Body of pancreas (tissue), 4 donors: ENCODE measurements at regions not wholly inside any gene's neighbourhood (a gene's known extent, or its start where the extent isn't known, plus 50 kb on each side); places are given as distances from the start of the nearest gene placed in this dataset.

Source experiments
- ATAC-seq: fragments of 150-250 bp; one replicate; pipeline ENCODE4 v1.9.1; 2016
- DNase-seq, 4 donors: peaks; one replicate each; pipeline ENCODE4 v3.0.0-alpha.2; 2019
- H3K27ac ChIP-seq, 4 donors: fragments of 200-600 bp; sonication (generic); 1 replicate in 3 of 4; 2 replicates in 1 of 4; pipeline versions ENCODE4 v1.5.1 to v1.6.1; 2016 to 2019; ENCODE audit warnings: mild to moderate bottlenecking in 1 of 4, mixed read lengths in 1 of 4, moderate library complexity in 1 of 4
- H3K27me3 ChIP-seq, 2 donors: fragments of 200-600 bp; sonication (generic); one replicate each; pipeline ENCODE4 v1.6.0; 2016; ENCODE audit warnings: mild to moderate bottlenecking in 1 of 2
- H3K36me3 ChIP-seq, 2 donors: fragments of 200-600 bp; sonication (generic); replicated peaks in 1 of 2; 2 replicates each; pipeline ENCODE4 v1.5.1; 2016; ENCODE audit warnings: low read depth in 2 of 2; ENCODE audit not compliant: insufficient read depth in 1 of 2
- H3K4me1 ChIP-seq: fragments of 200-600 bp; sonication (generic); one replicate; pipeline ENCODE4 v1.6.0; 2016
- H3K4me3 ChIP-seq, 2 donors: fragments of 200-600 bp; sonication (generic); 1 replicate in 1 of 2; 2 replicates in 1 of 2; pipeline ENCODE4 v1.5.1; 2016 to 2019
- H3K9me3 ChIP-seq, 3 donors: fragments of 200-600 bp; sonication (generic); 1 replicate in 2 of 3; 2 replicates in 1 of 3; pipeline ENCODE4 v1.5.1; 2016
- CTCF ChIP-seq, 7 experiments: fragments of 450-650 bp in 4 of 7; fragments of 200-600 bp in 3 of 7; sonication (generic) in 3 of 7; IDR thresholded peaks; one replicate each; pipeline ENCODE4 v1.5.1; 2016 to 2019; ENCODE audit warnings: antibody characterized with exemption in 7 of 7
- POLR2A ChIP-seq, 3 donors: fragments of 450-650 bp; IDR thresholded peaks; one replicate each; pipeline ENCODE4 v1.6.1; 2016; ENCODE audit warnings: antibody characterized with exemption in 3 of 3, mild to moderate bottlenecking in 2 of 3
- WGBS, 2 donors: methylation state at CpG; one replicate each; pipeline ENCODE4 v1.1.5; 2017; 5-methylcytosine and 5-hydroxymethylcytosine counted together
- intact Hi-C: fragments of 100-400 bp; cut with DNase I; formaldehyde crosslinking; loops from one replicate; pipeline ENCODE4 v1.15.1; 2023

- Histone ChIP-seq H3K27me3 (no peaks in the 10 kb centered on the region), H3K9me3 (no peaks in the 10 kb centered on the region), H3K4me1 (no peaks in the 10 kb centered on the region), H3K4me3 (no peak overlapping the region), H3K27ac (no peak overlapping the region), H3K36me3 (no peaks in the 10 kb centered on the region)
- TF ChIP-seq POLR2A (IDR thresholded peaks at IDR 0.05) (no peak), CTCF (IDR thresholded peaks at IDR 0.05) (no peak)
- 65 to 77% methylated on average over 1 of the region's 1 CpG for WGBS, 2 donors
- ATAC-seq (no peak), DNase-seq (no peak)
- intact Hi-C loops: no loop called here
Observed at GRCh38 chr7:41573862-41574261, 129.0 kb downstream of the INHBA start.

DNA sequence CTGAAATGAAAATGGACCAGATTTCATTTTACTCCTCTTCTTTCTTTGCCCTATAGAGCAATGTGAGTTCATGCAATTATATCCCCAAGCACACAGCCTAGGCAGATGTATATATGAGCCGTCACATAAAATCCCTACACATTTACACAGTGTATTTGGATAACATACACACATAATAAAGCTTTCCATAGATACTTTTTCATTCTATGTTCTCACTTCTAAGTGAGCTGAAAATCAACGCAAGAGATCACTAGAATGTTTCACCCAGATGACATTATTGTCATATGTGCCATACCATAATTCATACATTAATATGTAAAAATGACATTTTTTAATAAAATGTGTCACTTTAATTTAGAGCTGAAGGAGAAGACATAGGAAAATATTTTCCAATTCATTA is 129.4 kb downstream of the INHBA start:
- no peak for DNase-seq
- H3K4me3 ChIP-seq: no peak overlapping the region
- no peaks in the 10 kb centered on the region for H3K36me3 ChIP-seq
- H3K27ac ChIP-seq: no peak overlapping the region
- intact Hi-C loops: no loop called here
- WGBS, 2 donors: 54 to 66% methylated on average over 2 of the region's 2 CpGs
- H3K27me3 ChIP-seq: no peaks in the 10 kb centered on the region
- H3K9me3 ChIP-seq: no peaks in the 10 kb centered on the region
- no peak for ATAC-seq
- no peak for TF ChIP-seq POLR2A (IDR thresholded peaks at IDR 0.05)
- no peak for TF ChIP-seq CTCF (IDR thresholded peaks at IDR 0.05)
- no peaks in the 10 kb centered on the region for H3K4me1 ChIP-seq

- H3K36me3 ChIP-seq: no peaks in the 10 kb centered on the region
- no peaks in the 10 kb centered on the region for H3K9me3 ChIP-seq
- H3K27ac ChIP-seq: no peak overlapping the region
- no peak overlapping the region for H3K4me3 ChIP-seq
- 55 to 58% methylated on average over 2 of the region's 2 CpGs for WGBS, 2 donors
- ATAC-seq: no peak
- no peaks in the 10 kb centered on the region for H3K4me1 ChIP-seq
- TF ChIP-seq CTCF (IDR thresholded peaks at IDR 0.05) (no peak), POLR2A (IDR thresholded peaks at IDR 0.05) (no peak)
- no peaks in the 10 kb centered on the region for H3K27me3 ChIP-seq
- DNase-seq: no peak
- intact Hi-C loops: no loop called here
Observed at GRCh38 chr7:41573015-41573414, 129.9 kb downstream of the INHBA start.

DNA sequence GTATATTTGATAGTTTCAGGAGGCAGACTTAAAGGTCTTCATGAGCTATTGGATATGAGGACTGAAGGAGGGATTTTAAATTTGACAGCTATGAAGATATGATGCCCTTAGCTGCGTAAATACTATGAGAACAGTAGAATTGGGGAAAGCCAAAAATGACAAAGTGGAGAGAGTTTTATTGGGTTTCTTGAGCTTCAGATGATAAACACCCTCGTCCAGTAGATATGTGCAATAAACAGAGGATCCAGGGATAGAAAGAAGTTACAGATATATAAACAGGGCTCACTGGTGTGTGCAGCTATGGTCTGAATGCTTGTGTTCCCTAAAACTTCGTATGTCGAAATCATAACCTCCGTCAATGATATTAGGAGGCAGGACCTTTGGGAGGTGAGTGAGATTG is 131.3 kb downstream of the INHBA start:
- Histone ChIP-seq H3K27me3 (no peaks in the 10 kb centered on the region), H3K36me3 (no peaks in the 10 kb centered on the region), H3K4me1 (no peaks in the 10 kb centered on the region), H3K9me3 (no peaks in the 10 kb centered on the region), H3K27ac (no peak overlapping the region), H3K4me3 (no peak overlapping the region)
- intact Hi-C loops: no loop called here
- ATAC-seq (no peak), DNase-seq (no peak)
- TF ChIP-seq CTCF (IDR thresholded peaks at IDR 0.05): no peak
- no peak for TF ChIP-seq POLR2A (IDR thresholded peaks at IDR 0.05)
- WGBS, 2 donors: 59 to 72% methylated on average over 5 of the region's 5 CpGs

GRCh38 chr7:41570766-41571165 is 132.1 kb downstream of the INHBA start:
- intact Hi-C loops: no loop called here
- H3K9me3 ChIP-seq: no peaks in the 10 kb centered on the region

More at GRCh38 chr7:41570766-41571165, 132.1 kb downstream of the INHBA start:
- no peaks in the 10 kb centered on the region for H3K27me3 ChIP-seq
- DNase-seq (no peak), ATAC-seq (no peak)
- H3K4me3 ChIP-seq: no peak overlapping the region
- H3K27ac ChIP-seq: no peak overlapping the region
- WGBS, 2 donors: 57 to 74% methylated on average over 1 of the region's 1 CpG
- TF ChIP-seq CTCF (IDR thresholded peaks at IDR 0.05): no peak
- no peak for TF ChIP-seq POLR2A (IDR thresholded peaks at IDR 0.05)
- no peaks in the 10 kb centered on the region for H3K36me3 ChIP-seq
- H3K4me1 ChIP-seq: no peaks in the 10 kb centered on the region
